Activated B cell treated with CpG ODN at 0.5 μM for 24 hours (primary cell): ENCODE measurements at regions not wholly inside any gene's neighbourhood (a gene's known extent, or its start where the extent isn't known, plus 50 kb on each side); places are given as distances from the start of the nearest gene placed in this dataset.

ENCODE experiments used
- ATAC-seq: fragments of 200-7000 bp; cut with Tn5 transposase; one replicate; pipeline ENCODE4 v1.10.0; 2021; ENCODE audit warnings: low read depth, mild to moderate bottlenecking, moderate library complexity
- CTCF ChIA-PET: fragments of 350-600 bp; sonication (Branson Sonifier 250); formaldehyde crosslinking; loops from one replicate; lab custom pipeline; 2021; ENCODE audit warnings: antibody characterized with exemption; lab: Charles Lee
- POLR2A ChIA-PET: fragments of 350-600 bp; sonication (Branson Sonifier 250); formaldehyde crosslinking; loops from one replicate; lab custom pipeline; 2021; ENCODE audit warnings: antibody characterized with exemption; lab: Charles Lee
- DNase-seq: peaks from one replicate; pipeline ENCODE4 v3.0.0; 2022
- H3K27ac Mint-ChIP-seq: one replicate; pipeline ENCODE4 v1.8.0; 2020; ENCODE audit warnings: mixed read lengths
- H3K27me3 Mint-ChIP-seq: one replicate; pipeline ENCODE4 v1.8.0; 2021; ENCODE audit warnings: mixed read lengths
- H3K36me3 Mint-ChIP-seq: one replicate; pipeline ENCODE4 v1.8.0; 2021; ENCODE audit warnings: low read depth, mixed read lengths
- H3K4me1 Mint-ChIP-seq: one replicate; pipeline ENCODE4 v1.8.0; 2021; ENCODE audit warnings: mixed read lengths
- H3K4me3 Mint-ChIP-seq: one replicate; pipeline ENCODE4 v1.8.0; 2020; ENCODE audit warnings: mild to moderate bottlenecking, mixed read lengths
- H3K9me3 Mint-ChIP-seq: one replicate; pipeline ENCODE4 v1.8.0; 2020; ENCODE audit warnings: mixed read lengths
- CTCF ChIP-seq: fragments of 200-600 bp; IDR thresholded peaks from one replicate; pipeline ENCODE4 v1.8.0; 2022; ENCODE audit warnings: antibody characterized with exemption, mild to moderate bottlenecking
- intact Hi-C: fragments of 100-400 bp; cut with micrococcal nuclease; formaldehyde crosslinking; loops from one replicate; pipeline ENCODE4 v1.15.1; 2024

- CTCF ChIA-PET = no interaction called here
- no peak for TF ChIP-seq CTCF
- no peak overlapping the region for H3K4me3 Mint-ChIP-seq
Measured at GRCh38 chr18:6589923-6590322, 139.6 kb upstream of the ARHGAP28 start.

GRCh38 chr18:6590326-6590725, 139.2 kb upstream of the ARHGAP28 start:
- intact Hi-C loops = no loop called here
- POLR2A ChIA-PET = no interaction called here
- CTCF ChIA-PET = no interaction called here

More at GRCh38 chr18:6589923-6590322, 139.6 kb upstream of the ARHGAP28 start:
- DNase-seq (no peak), ATAC-seq (no peak)
- Mint-ChIP-seq H3K4me1 (no peaks in the 10 kb centered on the region), H3K27ac (no peak overlapping the region), H3K36me3 (no peaks in the 10 kb centered on the region), H3K27me3 (no peaks in the 10 kb centered on the region), H3K9me3 (peaks cover 2% of the 10 kb centered on the region)
- intact Hi-C loops = no loop called here
- POLR2A ChIA-PET = no interaction called here

GRCh38 chr18:6591491-6591890, 138.0 kb upstream of the ARHGAP28 start:
- intact Hi-C loops = no loop called here
- no peak for DNase-seq
- Mint-ChIP-seq H3K36me3 (no peaks in the 10 kb centered on the region), H3K27me3 (no peaks in the 10 kb centered on the region), H3K4me3 (no peak overlapping the region), H3K9me3 (peaks cover 2% of the 10 kb centered on the region), H3K4me1 (no peaks in the 10 kb centered on the region), H3K27ac (no peak overlapping the region)
- no peak for TF ChIP-seq CTCF
- POLR2A ChIA-PET = no interaction called here
- no peak for ATAC-seq
- CTCF ChIA-PET = no interaction called here

More at GRCh38 chr18:6590326-6590725, 139.2 kb upstream of the ARHGAP28 start:
- Mint-ChIP-seq H3K27me3 (no peaks in the 10 kb centered on the region), H3K4me3 (no peak overlapping the region), H3K4me1 (no peaks in the 10 kb centered on the region), H3K9me3 (peaks cover 2% of the 10 kb centered on the region), H3K36me3 (no peaks in the 10 kb centered on the region), H3K27ac (no peak overlapping the region)
- ATAC-seq (no peak), DNase-seq (no peak)
- no peak for TF ChIP-seq CTCF

GRCh38 chr18:6592522-6592921, 137.0 kb upstream of the ARHGAP28 start:
- H3K4me3 Mint-ChIP-seq = no peak overlapping the region
- peaks cover 2% of the 10 kb centered on the region for H3K9me3 Mint-ChIP-seq
- intact Hi-C loops = no loop called here
- ChIA-PET CTCF (no interaction called here), POLR2A (no interaction called here)
- no peak for TF ChIP-seq CTCF
- no peak for ATAC-seq
- no peak for DNase-seq
- H3K4me1 Mint-ChIP-seq = no peaks in the 10 kb centered on the region
- H3K36me3 Mint-ChIP-seq = no peaks in the 10 kb centered on the region
- no peaks in the 10 kb centered on the region for H3K27me3 Mint-ChIP-seq
- no peak overlapping the region for H3K27ac Mint-ChIP-seq

GRCh38 chr18:6593142-6593885, 136.2 kb upstream of the ARHGAP28 start:
- H3K4me1 Mint-ChIP-seq = no peaks in the 10 kb centered on the region
- H3K27ac Mint-ChIP-seq = no peak overlapping the region
- POLR2A ChIA-PET = no interaction called here
- no peak for ATAC-seq
- CTCF ChIA-PET = no interaction called here
- TF ChIP-seq CTCF = no peak
- intact Hi-C loops = no loop called here
- no peaks in the 10 kb centered on the region for H3K36me3 Mint-ChIP-seq
- peaks cover 4% of the 10 kb centered on the region for H3K9me3 Mint-ChIP-seq
- H3K27me3 Mint-ChIP-seq = no peaks in the 10 kb centered on the region
- no peak for DNase-seq
- H3K4me3 Mint-ChIP-seq = no peak overlapping the region
